ENCODE measurements at regions not wholly inside any gene's neighbourhood (a gene's known extent, or its start where the extent isn't known, plus 50 kb on each side); places are given as distances from the start of the nearest gene placed in this dataset.

DNA sequence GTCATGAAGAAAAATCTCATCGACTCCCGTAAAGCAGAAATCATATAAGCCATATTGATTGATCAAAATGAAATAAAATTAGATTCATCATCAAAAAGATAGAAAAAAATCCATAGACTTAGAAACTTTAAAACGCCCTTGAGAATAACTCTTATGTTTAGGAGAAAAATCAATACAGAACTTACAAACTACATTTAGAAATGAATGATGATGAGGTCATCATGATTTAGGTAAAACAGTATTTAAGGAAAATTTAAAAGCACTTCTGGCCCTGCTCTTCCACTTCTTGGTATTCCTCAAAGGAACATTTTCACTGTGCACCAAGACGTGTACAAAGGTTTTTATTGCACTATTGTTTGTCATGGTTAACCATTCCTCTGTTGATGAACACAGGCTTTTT lies 173.4 kb upstream of the PSMD7 start:
- TF ChIP-seq POLR2AphosphoS5 (IDR thresholded peaks at IDR 0.05; ENCODE audit: low read depth, low read length) (no peak), POLR2A (IDR thresholded peaks at IDR 0.05; ENCODE audit: low read depth, low read length) (no peak)
